ENCODE measurements at regions not wholly inside any gene's neighbourhood (a gene's known extent, or its start where the extent isn't known, plus 50 kb on each side); places are given as distances from the start of the nearest gene placed in this dataset.
"Not testable (repeated sequence)": the region's sequence is repeated elsewhere in the genome, so short reads cannot be mapped to it uniquely, and the experiment has no call there.

DNA sequence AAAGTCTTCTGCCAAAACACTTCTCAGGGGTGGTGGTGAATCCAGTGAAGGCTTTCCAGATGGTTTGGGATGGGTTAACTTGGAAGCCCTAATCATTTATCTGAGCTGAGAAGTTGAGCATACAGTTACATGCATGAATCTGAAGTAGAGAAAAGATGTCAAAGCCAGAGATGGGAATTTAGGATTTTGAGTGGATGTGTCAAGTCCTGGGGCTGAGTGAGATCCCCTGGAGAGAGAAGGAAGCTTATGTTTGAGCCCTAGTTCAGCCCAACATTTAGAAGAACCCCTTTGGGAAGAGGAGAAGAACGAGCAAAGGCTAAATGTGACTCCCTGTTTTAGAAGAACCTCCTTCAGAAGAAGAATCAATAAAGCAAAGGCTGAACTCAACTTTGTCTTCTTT is 129.1 kb upstream of the TPTE start:
- in situ Hi-C loops (cut with HindIII; ENCODE audit: low pct_unique_long_range_greater_than_20kb, low sequenced_read_pairs) = not testable (repeated sequence)

DNA sequence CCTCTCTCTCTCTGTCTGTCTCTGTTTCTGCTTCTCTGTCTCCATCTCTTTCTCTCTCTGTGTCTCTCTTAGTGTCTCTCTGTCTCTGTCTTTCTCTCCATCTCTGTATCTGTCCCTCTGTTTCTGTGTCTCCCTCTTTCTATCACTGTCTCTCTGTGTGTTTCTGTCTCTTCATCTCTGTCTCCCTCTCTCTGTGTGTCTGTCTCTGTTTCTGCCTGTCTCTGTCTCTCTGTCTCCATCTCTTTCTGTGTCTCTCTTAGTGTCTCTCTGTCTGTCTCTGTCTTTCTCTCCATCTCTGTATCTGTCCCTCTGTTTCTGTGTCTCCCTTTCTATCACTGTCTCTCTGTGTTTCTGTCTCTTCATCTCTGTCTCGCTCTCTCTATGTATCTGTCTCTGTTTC is 125.4 kb upstream of the TPTE start:
- DNase-seq (ENCODE audit: low read depth in 1 of 2, low spot score in 1 of 2); in situ Hi-C loops (cut with HindIII; ENCODE audit: low pct_unique_long_range_greater_than_20kb, low sequenced_read_pairs): not testable (repeated sequence)

More for the DNA sequence above, 129.1 kb upstream of the TPTE start:
- DNase-seq (ENCODE audit: low read depth in 1 of 2, low spot score in 1 of 2) = not testable (repeated sequence)

DNA sequence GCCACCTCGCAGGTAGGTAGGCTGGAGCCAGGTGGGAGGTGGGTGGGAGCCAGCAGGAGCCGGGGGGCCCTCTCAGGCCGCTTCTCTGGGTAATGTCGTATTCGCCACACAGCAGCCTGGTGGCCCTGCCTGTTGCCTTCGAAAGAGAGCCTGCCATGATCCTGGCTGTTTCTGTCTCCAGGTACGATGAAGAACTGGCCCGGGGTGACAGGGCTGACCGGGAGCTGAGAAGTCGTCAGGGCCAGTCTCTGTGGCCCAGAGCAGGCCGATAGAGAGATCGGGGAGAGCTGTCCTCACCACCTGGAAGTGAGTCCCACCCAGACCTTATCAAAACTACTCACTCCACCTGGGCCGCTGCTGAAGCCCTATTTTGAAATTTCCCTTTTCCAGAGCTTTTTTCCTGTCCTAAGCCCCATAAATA is 123.9 kb upstream of the TPTE start:
- DNase-seq (ENCODE audit: low read depth in 1 of 2, low spot score in 1 of 2); in situ Hi-C loops (cut with HindIII; ENCODE audit: low pct_unique_long_range_greater_than_20kb, low sequenced_read_pairs): not testable (repeated sequence)

DNA sequence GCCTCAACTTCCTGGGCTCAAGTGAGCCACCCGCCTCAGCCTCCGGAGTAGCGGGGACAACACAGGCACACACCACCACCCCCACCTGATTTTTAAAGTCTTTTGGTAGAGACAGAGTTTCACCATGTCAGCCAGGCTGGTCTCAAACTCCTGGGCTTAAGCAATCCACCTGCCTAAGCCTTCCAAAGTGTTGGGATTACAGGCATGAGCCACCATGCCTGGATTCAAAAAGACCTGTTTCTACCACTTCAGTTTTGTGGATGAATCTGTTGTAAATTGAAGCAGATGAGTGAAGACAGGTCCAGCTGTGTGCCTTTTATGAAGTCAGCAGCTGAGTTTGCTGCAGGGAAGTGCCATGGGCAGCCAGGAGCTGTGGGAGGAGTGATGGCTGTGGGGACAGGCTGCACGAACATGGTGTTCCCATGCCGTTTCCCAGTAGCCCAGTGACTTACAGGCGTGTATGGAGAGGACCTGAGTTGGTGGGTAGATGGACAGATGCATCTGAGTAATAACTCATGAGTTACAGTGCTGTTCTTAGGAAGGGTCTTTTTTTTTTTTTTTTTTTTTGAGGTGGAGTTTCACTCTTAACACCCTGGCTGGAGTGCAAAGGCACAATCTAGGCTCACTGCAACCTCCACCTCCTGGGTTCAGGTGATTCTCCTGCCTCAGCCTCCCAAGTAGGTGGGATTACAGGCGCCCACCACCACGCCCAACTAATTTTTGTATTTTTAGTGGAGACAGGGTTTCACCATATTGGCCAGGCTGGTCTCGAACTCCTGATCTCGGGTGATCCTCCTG is 122.5 kb upstream of the TPTE start:
- DNase-seq (ENCODE audit: low read depth in 1 of 2, low spot score in 1 of 2); in situ Hi-C loops (cut with HindIII; ENCODE audit: low pct_unique_long_range_greater_than_20kb, low sequenced_read_pairs): not testable (repeated sequence)

DNA sequence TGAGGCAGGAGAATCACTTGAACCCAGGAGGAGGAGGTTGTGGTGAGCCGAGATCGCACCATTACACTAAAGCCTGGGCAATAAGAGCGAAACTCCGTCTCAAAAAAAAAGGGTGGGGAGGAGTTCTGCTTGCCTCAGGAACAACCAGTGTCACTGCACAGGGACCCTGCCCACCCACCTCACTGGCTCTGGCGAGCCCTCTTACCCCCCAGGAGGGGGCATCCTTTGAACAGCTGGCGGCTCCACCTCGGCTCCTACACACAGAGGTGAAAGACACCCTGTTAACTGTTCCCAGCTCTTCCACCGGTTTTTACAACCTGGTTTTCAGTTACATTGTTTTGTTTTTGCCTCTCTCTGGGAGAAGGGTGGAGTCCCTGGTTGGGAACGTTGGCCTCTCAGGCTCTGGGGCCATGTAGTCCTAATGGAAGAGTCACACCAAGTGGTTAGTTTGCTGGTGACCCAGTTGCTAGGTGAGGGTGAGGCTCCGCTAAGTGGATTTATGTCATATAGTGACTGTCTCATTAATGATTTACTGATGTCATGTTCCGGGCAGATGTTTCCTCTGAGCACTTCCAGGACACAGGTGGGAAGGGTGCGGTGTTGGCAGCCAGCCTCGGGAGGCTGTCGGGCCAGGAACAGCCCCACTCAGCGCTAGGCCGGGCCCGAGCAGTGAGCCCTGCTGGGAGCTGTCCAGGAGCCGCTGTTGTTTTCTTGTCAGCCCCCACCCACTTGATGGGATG is 120.6 kb upstream of the TPTE start:
- DNase-seq (ENCODE audit: low read depth in 1 of 2, low spot score in 1 of 2); in situ Hi-C loops (cut with HindIII; ENCODE audit: low pct_unique_long_range_greater_than_20kb, low sequenced_read_pairs): not testable (repeated sequence)

DNA sequence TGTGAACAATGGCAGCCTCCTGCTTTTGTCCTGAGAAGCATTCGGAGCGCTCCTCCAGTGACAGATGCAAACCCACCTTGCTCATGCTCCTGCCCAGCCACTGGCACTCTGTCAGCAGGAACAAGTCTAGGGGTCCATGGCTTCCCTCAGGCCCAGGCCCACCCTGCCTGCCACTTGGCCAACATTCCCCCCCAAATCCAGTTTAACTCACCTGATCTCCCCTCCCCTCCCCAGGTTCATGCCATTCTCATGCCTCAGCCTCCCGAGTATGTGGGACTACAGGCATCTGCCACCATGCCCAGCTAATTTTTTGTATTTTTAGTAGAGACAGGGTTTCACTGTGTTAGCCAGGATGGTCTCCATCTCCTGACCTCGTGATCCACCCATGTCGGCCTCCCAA is 118.9 kb upstream of the TPTE start:
- DNase-seq (ENCODE audit: low read depth in 1 of 2, low spot score in 1 of 2); in situ Hi-C loops (cut with HindIII; ENCODE audit: low pct_unique_long_range_greater_than_20kb, low sequenced_read_pairs): not testable (repeated sequence)

DNA sequence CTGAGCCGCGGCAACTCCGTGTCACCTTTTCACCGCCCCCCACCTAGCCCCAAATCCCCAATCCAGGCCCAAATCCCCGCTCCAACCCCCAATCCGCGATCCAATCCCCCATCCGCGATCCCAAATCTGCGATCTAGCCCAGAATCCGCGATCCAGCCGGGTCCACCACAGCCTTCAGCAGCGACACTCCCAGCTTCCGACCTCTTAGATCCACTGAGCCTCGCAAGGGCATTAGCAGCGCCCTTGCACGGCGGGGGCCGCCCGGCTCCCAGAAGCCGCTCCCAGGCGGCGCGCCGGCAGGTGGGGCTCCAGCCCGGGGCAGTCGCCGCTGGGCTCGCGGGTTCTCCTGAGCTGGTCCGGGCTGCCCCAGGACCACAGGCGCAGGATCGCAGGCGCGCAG is 116.1 kb upstream of the TPTE start:
- in situ Hi-C loops (cut with HindIII; ENCODE audit: low pct_unique_long_range_greater_than_20kb, low sequenced_read_pairs); DNase-seq (ENCODE audit: low read depth in 1 of 2, low spot score in 1 of 2): not testable (repeated sequence)

DNA sequence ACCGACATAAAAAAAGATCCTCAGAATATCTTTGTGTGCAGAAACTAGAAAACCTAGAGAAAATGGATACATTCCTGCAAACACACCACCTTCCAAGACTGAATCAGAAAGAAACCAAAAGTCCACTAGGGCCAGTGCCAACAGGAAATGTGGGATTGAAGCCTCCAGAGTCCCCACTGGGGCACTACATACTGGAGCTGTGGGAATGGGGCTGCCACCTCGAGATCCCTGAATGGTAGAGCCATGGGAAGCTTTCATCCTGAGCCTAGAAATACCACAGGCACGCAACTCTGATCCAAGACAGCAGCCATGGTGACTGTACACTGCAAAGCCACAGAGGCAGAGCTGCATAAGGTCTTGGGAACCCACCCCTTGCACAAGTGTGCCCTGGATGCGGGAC is 111.6 kb upstream of the TPTE start:
- in situ Hi-C loops (cut with HindIII; ENCODE audit: low pct_unique_long_range_greater_than_20kb, low sequenced_read_pairs); DNase-seq (ENCODE audit: low read depth in 1 of 2, low spot score in 1 of 2): not testable (repeated sequence)

DNA sequence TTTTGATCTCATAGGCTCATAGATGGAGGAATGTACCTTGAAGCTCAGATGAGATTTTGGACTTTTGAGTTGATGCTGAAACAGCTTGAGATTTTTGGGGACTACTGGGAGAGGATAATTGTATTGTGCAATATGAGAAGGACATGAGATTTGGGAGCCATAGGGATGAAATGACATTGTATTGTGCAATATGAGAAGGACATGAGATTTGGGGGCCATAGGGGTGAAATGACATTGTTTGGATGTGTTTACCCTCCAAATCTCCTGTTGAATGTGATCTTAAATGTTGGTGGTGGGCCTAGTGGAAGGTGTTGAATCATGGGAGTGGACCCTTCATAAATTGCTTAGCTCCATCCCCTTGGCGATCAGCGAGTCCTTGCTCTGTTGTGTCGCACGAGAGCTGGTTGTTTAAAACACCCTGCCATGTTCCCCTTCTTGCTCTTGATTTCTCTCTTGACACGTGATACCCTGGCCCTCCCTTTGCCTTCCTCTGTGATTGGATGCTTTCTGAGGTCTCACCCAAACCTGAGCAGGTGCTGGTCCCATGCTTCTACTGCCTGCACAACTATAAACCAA is 110.9 kb upstream of the TPTE start:
- DNase-seq (ENCODE audit: low read depth in 1 of 2, low spot score in 1 of 2); in situ Hi-C loops (cut with HindIII; ENCODE audit: low pct_unique_long_range_greater_than_20kb, low sequenced_read_pairs): not testable (repeated sequence)

DNA sequence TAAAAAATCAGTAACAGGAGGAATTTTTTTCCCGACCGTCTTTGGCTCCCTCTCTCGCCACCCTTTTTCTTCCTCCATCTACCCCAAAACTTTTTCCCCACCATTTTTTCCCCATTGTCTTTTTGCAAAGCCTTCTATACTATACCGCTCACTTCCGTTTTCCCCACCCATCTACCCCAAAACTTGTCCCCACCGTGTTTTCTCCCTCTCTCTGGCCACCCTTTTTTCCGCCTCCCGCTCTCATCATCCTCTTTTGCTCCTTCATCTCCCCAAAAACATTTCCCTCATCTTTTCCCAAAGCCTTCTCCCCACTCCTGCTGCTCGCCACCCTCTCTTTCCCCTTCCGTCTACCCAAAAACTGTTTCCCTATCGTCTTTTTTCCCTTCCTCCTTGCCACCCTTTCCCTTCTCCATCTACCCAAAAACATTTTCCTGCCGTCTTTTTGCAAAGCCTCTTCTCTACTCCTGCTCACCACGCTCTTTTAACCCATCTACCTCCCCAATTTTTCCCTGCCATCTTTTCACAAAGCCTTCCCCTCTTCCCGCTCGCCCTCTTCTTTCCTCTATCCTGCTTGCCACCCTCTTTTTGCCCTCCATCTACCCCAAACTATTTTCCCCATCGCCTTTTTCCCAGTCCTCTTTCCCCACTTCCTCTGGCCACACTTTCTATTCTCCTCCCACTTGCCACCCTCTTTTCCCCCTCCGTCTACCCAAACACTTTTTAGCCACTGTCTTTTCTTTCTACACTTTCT is 109.4 kb upstream of the TPTE start:
- in situ Hi-C loops (cut with HindIII; ENCODE audit: low pct_unique_long_range_greater_than_20kb, low sequenced_read_pairs) = not testable (repeated sequence)

DNA sequence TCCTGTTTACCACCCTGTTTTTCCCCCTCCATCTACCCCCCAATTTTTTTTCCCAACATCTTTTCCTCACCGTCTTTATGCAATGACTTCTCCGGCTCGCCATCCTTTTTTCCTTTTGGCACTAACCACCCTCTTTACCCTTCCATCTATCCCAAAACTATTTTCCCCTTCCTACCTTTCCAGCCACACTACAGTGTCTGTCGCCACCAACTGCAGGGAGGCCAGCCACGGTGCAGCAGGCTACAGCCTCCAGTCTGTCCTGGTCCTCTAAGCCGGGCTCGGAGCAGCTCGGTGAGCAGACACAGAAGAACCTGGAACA is 108.5 kb upstream of the TPTE start:
- DNase-seq (ENCODE audit: low read depth in 1 of 2, low spot score in 1 of 2); in situ Hi-C loops (cut with HindIII; ENCODE audit: low pct_unique_long_range_greater_than_20kb, low sequenced_read_pairs): not testable (repeated sequence)

More for the DNA sequence above, 109.4 kb upstream of the TPTE start:
- not testable (repeated sequence) for DNase-seq (ENCODE audit: low read depth in 1 of 2, low spot score in 1 of 2)

DNA sequence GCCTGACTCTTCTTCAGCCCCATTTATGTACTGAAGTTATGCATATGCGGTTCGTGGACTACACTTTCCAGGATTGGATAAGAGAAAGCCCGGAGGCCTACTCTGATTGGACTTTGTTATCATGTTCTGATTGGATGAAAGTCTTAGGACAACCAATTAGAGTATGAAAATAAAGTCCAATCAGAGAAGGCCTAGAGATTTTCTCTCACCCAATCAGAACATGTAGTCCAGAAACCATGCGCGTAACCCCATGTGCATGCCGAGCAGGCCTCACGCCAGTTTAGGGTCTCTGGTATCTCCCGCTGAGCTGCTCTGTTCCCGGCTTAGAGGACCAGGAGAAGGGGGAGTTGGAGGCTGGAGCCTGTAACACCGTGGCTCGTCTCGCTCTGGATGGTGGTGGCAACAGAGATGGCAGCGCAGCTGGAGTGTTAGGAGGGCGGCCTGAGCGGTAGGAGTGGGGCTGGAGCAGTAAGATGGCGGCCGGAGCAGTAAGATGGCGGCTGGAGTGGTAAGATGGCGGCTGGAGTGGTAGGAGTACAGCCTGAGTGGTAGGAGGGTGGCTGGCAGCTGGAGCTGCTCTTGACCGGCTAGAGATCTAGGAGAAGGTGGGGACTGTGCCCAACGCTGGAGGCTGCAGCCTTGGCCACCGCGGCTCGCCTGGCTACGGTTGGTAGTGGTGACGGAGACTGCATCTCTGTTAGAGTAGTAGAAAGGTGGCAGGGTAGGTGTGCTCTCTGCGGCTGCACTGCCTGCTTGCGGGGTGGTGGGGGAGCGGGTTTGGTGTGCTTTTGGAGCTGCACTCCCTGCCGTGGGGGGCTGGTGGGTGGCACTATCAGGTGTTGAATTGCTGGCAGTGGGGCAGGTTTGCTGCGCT is 107.9 kb upstream of the TPTE start:
- DNase-seq (ENCODE audit: low read depth in 1 of 2, low spot score in 1 of 2); in situ Hi-C loops (cut with HindIII; ENCODE audit: low pct_unique_long_range_greater_than_20kb, low sequenced_read_pairs): not testable (repeated sequence)

DNA sequence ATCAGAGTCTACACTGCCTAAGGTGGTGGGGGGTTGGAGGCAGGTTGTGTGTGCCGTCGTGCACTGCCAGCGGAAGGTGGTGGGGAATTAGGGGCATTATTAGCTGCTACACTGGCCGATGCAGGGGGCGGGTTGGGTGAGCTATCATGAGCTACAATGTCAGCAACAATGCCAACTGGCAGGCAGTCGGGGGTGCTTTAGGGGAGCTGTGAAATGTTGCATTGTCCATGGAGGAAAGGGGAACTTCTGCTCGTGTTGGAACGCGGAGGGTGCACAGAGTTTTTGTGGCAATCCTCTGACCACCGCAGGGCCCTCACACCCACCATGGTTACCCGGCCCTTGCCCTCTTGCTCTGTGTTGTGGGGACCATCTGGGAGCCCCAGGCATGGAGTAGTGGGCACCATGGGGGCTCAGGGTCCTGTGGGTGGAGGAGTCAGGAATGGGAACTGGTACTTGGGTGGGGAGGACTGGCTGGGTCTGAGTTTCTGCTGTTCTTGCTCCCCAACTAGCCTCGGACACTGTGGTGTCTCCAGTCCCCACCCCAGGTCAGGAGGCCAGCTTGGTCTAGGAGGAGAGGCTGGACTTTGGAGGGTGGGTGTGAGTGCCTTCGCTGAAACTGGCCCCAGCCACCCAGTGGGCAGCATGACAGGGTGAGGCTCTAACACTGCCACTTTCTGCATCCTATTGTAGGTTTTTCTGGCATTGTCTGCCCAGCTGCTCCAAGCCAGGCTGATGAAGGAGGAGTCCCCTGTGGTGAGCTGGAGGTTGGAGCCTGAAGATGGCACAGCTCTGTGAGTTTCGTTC is 107.1 kb upstream of the TPTE start:
- DNase-seq (ENCODE audit: low read depth in 1 of 2, low spot score in 1 of 2); in situ Hi-C loops (cut with HindIII; ENCODE audit: low pct_unique_long_range_greater_than_20kb, low sequenced_read_pairs): not testable (repeated sequence)

DNA sequence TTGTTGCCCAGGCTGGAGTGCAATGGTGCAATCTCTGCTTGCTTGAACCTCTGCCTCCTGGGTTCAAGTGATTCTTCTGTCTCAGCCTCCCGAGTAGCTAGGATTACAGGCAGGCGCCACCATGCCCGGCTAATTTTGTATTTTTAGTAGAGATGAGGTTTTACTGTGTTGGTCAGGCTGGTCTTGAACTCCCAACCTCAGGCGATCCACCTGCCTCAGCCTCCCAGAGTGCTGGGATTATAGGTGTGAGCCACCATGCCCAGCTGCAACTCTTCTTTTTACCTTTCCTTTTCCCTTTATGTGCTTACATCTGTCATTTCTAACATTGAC is 106.5 kb upstream of the TPTE start:
- in situ Hi-C loops (cut with HindIII; ENCODE audit: low pct_unique_long_range_greater_than_20kb, low sequenced_read_pairs) = not testable (repeated sequence)

DNA sequence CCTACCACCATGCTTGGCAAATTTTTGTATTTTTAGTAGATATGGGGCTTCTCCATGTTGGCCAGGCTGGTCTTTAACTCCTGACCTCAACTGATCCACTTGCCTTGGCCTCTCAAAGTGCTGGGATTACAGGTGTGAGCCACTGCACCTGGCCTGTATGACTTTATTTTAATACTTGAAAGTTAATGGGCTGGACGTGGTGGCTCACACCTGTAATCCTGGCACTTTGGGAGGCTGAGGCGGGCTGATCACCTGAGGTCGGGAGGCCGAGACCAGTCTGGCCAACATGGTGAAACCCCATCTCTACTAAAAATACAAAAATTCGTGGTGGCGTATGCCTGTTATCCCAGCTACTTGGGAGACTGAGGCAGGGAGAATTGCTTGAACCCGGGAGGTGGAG is 105.9 kb upstream of the TPTE start:
- in situ Hi-C loops (cut with HindIII; ENCODE audit: low pct_unique_long_range_greater_than_20kb, low sequenced_read_pairs) = not testable (repeated sequence)

More for the DNA sequence above, 106.5 kb upstream of the TPTE start:
- not testable (repeated sequence) for DNase-seq (ENCODE audit: low read depth in 1 of 2, low spot score in 1 of 2)

DNA sequence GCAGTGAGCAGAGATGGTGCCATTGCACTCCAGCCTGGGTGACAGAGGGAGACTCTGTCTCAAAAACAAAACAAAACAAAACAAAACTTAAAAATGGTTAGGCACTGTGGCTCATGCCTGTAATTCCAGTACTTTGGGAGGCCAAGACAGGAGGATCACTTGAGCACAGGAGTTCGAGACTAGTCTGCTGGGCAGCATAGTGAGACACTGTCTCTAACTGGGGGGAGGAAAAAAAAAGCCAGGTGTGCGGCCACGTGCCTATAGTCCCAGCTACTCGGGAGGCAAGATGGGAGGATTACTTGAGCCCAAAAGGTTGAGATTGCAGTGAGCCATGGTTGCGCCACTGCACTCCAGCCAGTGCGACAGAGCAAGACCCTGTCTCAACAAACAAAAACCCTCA is 105.5 kb upstream of the TPTE start:
- in situ Hi-C loops (cut with HindIII; ENCODE audit: low pct_unique_long_range_greater_than_20kb, low sequenced_read_pairs); DNase-seq (ENCODE audit: low read depth in 1 of 2, low spot score in 1 of 2): not testable (repeated sequence)

More for the DNA sequence above, 105.9 kb upstream of the TPTE start:
- DNase-seq (ENCODE audit: low read depth in 1 of 2, low spot score in 1 of 2) = not testable (repeated sequence)
